Osteoblast (primary cell): ENCODE measurements at regions not wholly inside any gene's neighbourhood (a gene's known extent, or its start where the extent isn't known, plus 50 kb on each side); places are given as distances from the start of the nearest gene placed in this dataset.

Experiments
- DNase-seq: peaks from one replicate; pipeline ENCODE4 v3.0.0; 2011; ENCODE audit warnings: low spot score, mixed read lengths; ENCODE audit not compliant: insufficient read length; ENCODE audit errors: missing footprints
- H2AFZ ChIP-seq: 2 replicates; pipeline ENCODE4 v1.6.0; 2011; ENCODE audit warnings: mild to moderate bottlenecking, low read length
- H3K27ac ChIP-seq: 2 replicates; pipeline ENCODE4 v1.5.1; 2011; ENCODE audit warnings: mild to moderate bottlenecking, low read depth, low read length, moderate library complexity
- H3K27me3 ChIP-seq: 2 replicates; pipeline ENCODE4 v1.6.0; 2012; ENCODE audit warnings: mild to moderate bottlenecking, control low read depth, inconsistent platforms, low read length, moderate library complexity; ENCODE audit not compliant: insufficient read depth
- H3K36me3 ChIP-seq: 2 replicates; pipeline ENCODE4 v1.5.1; 2011; ENCODE audit warnings: mild to moderate bottlenecking, low read length, control low read depth, moderate library complexity; ENCODE audit not compliant: insufficient read depth
- H3K4me1 ChIP-seq: 2 replicates; pipeline ENCODE4 v1.5.1; 2011; ENCODE audit warnings: mild to moderate bottlenecking, low read length, control low read depth, moderate library complexity; ENCODE audit not compliant: insufficient read depth
- H3K4me2 ChIP-seq: 2 replicates; pipeline ENCODE4 v1.6.0; 2011; ENCODE audit warnings: mild to moderate bottlenecking, low read length; ENCODE audit not compliant: insufficient read depth
- H3K4me3 ChIP-seq: fragments of 200-600 bp; sonication (generic); 3 replicates; pipeline ENCODE4 v1.5.1; 2012; ENCODE audit warnings: mild to moderate bottlenecking, low read length, inconsistent platforms; ENCODE audit not compliant: insufficient read depth
- H3K79me2 ChIP-seq: 2 replicates; pipeline ENCODE4 v1.6.0; 2012; ENCODE audit warnings: mild to moderate bottlenecking, low read length, control low read depth, inconsistent platforms; ENCODE audit not compliant: insufficient read depth
- H3K9me3 ChIP-seq: 2 replicates; pipeline ENCODE4 v1.5.1; 2011; ENCODE audit warnings: low read depth, low read length, control low read depth
- H4K20me1 ChIP-seq: 2 replicates; pipeline ENCODE4 v1.6.0; 2012; ENCODE audit warnings: mild to moderate bottlenecking, low read length, control low read depth; ENCODE audit not compliant: insufficient read depth
- CTCF ChIP-seq: IDR thresholded peaks from 2 replicates; pipeline ENCODE4 v1.5.1; 2011; ENCODE audit warnings: mild to moderate bottlenecking, low read depth, low read length, moderate library complexity; ENCODE audit errors: extremely low read depth

GRCh38 chr5:144017119-144017518 lies 153.3 kb downstream of the YIPF5 start:
- H2AFZ ChIP-seq: peak overlapping the region; percentile 8
- H3K9me3 ChIP-seq: no peaks in the 10 kb centered on the region
- no peak overlapping the region for H3K27ac ChIP-seq
- DNase-seq: no peak
- peaks cover 25% of the 10 kb centered on the region for H3K4me1 ChIP-seq
- H3K4me3 ChIP-seq: no peak overlapping the region
- no peaks in the 10 kb centered on the region for H3K27me3 ChIP-seq
- H4K20me1 ChIP-seq: no peaks in the 10 kb centered on the region
- TF ChIP-seq CTCF: no peak
- H3K79me2 ChIP-seq: no peaks in the 10 kb centered on the region
- peak overlapping the region; percentile 57 for H3K4me2 ChIP-seq
- no peaks in the 10 kb centered on the region for H3K36me3 ChIP-seq

GRCh38 chr5:144017631-144018030 lies 152.8 kb downstream of the YIPF5 start:
- no peaks in the 10 kb centered on the region for H4K20me1 ChIP-seq
- peak overlapping the region; percentile 57 for H3K4me2 ChIP-seq
- H3K79me2 ChIP-seq: no peaks in the 10 kb centered on the region
- peaks cover 25% of the 10 kb centered on the region for H3K4me1 ChIP-seq
- H2AFZ ChIP-seq: no peak overlapping the region
- no peak overlapping the region for H3K4me3 ChIP-seq
- H3K27me3 ChIP-seq: no peaks in the 10 kb centered on the region
- peak; percentile 77 for DNase-seq
- H3K9me3 ChIP-seq: no peaks in the 10 kb centered on the region
- TF ChIP-seq CTCF: no peak
- peak overlapping the region; percentile 16 for H3K27ac ChIP-seq
- H3K36me3 ChIP-seq: no peaks in the 10 kb centered on the region

GRCh38 chr5:144024090-144024489 lies 146.4 kb downstream of the YIPF5 start:
- DNase-seq: no peak
- peaks cover 9% of the 10 kb centered on the region for H3K4me1 ChIP-seq
- no peaks in the 10 kb centered on the region for H3K36me3 ChIP-seq
- no peaks in the 10 kb centered on the region for H3K9me3 ChIP-seq
- no peak overlapping the region for H2AFZ ChIP-seq
- no peaks in the 10 kb centered on the region for H4K20me1 ChIP-seq
- no peak overlapping the region for H3K4me3 ChIP-seq
- TF ChIP-seq CTCF: no peak
- no peaks in the 10 kb centered on the region for H3K27me3 ChIP-seq
- H3K27ac ChIP-seq: no peak overlapping the region
- no peaks in the 10 kb centered on the region for H3K79me2 ChIP-seq
- no peak overlapping the region for H3K4me2 ChIP-seq

- H3K4me1 ChIP-seq: peaks cover 9% of the 10 kb centered on the region
- H3K36me3 ChIP-seq: no peaks in the 10 kb centered on the region
- peak; percentile 67 for DNase-seq
- H3K4me2 ChIP-seq: no peak overlapping the region
- H3K4me3 ChIP-seq: no peak overlapping the region
- H3K9me3 ChIP-seq: no peaks in the 10 kb centered on the region
- H4K20me1 ChIP-seq: no peaks in the 10 kb centered on the region
- TF ChIP-seq CTCF: no peak
- no peaks in the 10 kb centered on the region for H3K27me3 ChIP-seq
- no peaks in the 10 kb centered on the region for H3K79me2 ChIP-seq
- no peak overlapping the region for H2AFZ ChIP-seq
- no peak overlapping the region for H3K27ac ChIP-seq
These were observed 145.9 kb downstream of the YIPF5 start for GRCh38 chr5:144024545-144024944.
